Keratinocyte (primary cell): ENCODE measurements at regions not wholly inside any gene's neighbourhood (a gene's known extent, or its start where the extent isn't known, plus 50 kb on each side); places are given as distances from the start of the nearest gene placed in this dataset.

Experiments used
- CTCF ChIP-seq, 3 experiments: IDR thresholded peaks in 1 of 3; conservative IDR thresholded peaks in 1 of 3; optimal IDR thresholded peaks in 1 of 3; 2 replicates in 2 of 3; 3 replicates in 1 of 3; pipeline versions ENCODE3 to v1.5.1; 2011; ENCODE audit warnings: low read length in 3 of 3, mild to moderate bottlenecking in 3 of 3, moderate library complexity in 2 of 3, control low read depth in 1 of 3, inconsistent platforms in 1 of 3; ENCODE audit not compliant: insufficient read depth in 2 of 3; ENCODE audit errors: extremely low read depth in 1 of 3
- EZH2 ChIP-seq: IDR thresholded peaks from one replicate; pipeline ENCODE4 v1.6.1; 2012; ENCODE audit warnings: inconsistent platforms, mild to moderate bottlenecking, low read length, moderate library complexity

- TF ChIP-seq CTCF (optimal IDR thresholded peaks at IDR 0.05 in 1 of 3, IDR thresholded peaks at IDR 0.05 in 1 of 3, conservative IDR thresholded peaks at IDR 0.05 in 1 of 3; ENCODE audit: extremely low read depth in 1 of 3, insufficient read depth in 2 of 3, low read length in 3 of 3) (no peak), EZH2 (no peak)
Observed at GRCh38 chr14:71709076-71709475, 223.2 kb upstream of the RGS6 start.
